AG09319 (cell line): ENCODE measurements at regions not wholly inside any gene's neighbourhood (a gene's known extent, or its start where the extent isn't known, plus 50 kb on each side); places are given as distances from the start of the nearest gene placed in this dataset.

ENCODE experiments used
- DNase-seq: peaks from one replicate; pipeline ENCODE4 v3.0.0-alpha.2; 2010; ENCODE audit warnings: low read depth; ENCODE audit errors: extremely low read depth
- CTCF ChIP-seq: IDR thresholded peaks from 2 replicates; pipeline ENCODE4 v1.5.1; 2011; ENCODE audit warnings: low read depth, mild to moderate bottlenecking, inconsistent platforms, low read length, moderate library complexity

- DNase-seq = no peak
- no peak for TF ChIP-seq CTCF
These were observed 87.5 kb downstream of the LLPH start for GRCh38 chr12:66043035-66043434.

GRCh38 chr12:66041651-66042363 is 88.7 kb downstream of the LLPH start:
- no peak for TF ChIP-seq CTCF
- DNase-seq = no peak

- DNase-seq = peak; percentile 72
- TF ChIP-seq CTCF = no peak; the same call in none of the 2 replicates
These were observed 94.2 kb downstream of the LLPH start for GRCh38 chr12:66036317-66036716.

GRCh38 chr12:66035288-66035966 is 95.1 kb downstream of the LLPH start:
- DNase-seq = no peak
- TF ChIP-seq CTCF = peak; percentile 40

- TF ChIP-seq CTCF = no peak
- no peak for DNase-seq
These were observed 97.4 kb downstream of the LLPH start for GRCh38 chr12:66033151-66033550.

- no peak for DNase-seq
- TF ChIP-seq CTCF = no peak
These were observed 97.8 kb downstream of the LLPH start for GRCh38 chr12:66032739-66033138.

GRCh38 chr12:66030217-66030781 is 100.3 kb downstream of the LLPH start:
- no peak for DNase-seq
- TF ChIP-seq CTCF = no peak
